HG03108 (cell line): ENCODE measurements at regions not wholly inside any gene's neighbourhood (a gene's known extent, or its start where the extent isn't known, plus 50 kb on each side); places are given as distances from the start of the nearest gene placed in this dataset.

Experiments
- ATAC-seq: cut with Tn5 transposase; IDR thresholded peaks from one replicate; pipeline ENCODE4 v1.9.1; 2021; ENCODE audit warnings: moderate library complexity; ENCODE audit not compliant: unreplicated experiment

DNA sequence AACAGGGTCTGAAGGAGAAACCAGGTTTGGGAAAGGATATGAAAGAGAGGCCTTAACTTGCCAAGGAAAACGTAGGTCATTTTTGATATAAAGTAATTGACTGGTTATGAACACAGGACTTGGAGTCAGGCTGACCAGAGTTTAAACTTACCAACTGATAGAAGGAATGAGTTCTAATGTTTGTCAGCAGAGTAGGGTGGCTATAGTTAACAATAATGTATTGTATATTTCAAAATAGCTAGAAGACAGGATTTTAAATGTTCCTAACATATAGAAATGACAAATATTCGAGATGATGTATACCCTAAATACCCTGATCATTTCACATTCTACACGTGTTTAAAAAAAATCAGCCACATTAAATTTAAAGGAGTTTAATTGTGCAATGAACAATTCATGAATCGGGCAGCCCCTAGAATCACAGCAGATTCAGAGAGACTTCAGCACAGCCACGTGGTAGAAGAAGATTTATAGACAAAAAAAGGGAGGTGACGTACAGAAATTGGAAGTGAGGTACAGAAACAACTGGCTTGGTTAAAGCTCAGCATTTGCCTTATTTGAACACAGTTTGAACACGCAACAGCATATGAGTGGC, 52.5 kb upstream of the PLEKHG7 start:
- ATAC-seq = peak; percentile 16

DNA sequence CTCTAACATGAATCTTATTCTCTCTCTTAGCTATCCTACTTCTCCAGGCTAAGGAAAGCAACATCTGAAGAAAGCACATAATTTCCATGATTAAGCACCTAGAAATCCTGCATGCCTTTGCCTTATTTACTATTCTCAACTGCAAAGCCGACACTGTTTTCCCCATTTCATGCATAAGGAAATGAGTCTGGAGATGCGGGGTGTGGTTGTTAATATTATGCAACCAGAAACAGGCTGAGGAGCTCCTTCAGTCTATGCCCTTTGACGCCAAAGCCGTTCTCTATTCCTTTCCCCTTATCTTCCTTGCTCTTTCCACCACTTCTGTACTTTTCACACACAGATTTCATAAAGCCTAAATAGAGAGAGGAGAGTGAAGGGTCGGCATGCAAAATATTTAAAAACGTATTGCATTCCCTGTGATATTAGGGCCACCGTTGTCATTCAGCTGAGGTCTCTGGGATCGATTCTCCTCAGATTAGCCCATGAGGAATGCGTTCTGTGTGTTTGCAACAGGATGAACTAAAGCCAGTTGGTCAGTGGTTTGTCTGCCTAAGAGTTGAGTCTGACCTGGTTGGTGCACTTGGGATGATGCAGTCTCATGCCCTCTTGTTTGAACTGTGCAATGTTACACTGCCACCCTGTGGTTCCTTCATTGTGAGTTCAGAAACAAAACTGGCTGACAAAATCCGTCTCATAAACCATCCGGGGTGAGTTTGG, 53.1 kb upstream of the PLEKHG7 start:
- ATAC-seq = peak; percentile 85

- ATAC-seq = no peak
These were observed 54.4 kb upstream of the PLEKHG7 start for GRCh38 chr12:92648242-92649031.

DNA sequence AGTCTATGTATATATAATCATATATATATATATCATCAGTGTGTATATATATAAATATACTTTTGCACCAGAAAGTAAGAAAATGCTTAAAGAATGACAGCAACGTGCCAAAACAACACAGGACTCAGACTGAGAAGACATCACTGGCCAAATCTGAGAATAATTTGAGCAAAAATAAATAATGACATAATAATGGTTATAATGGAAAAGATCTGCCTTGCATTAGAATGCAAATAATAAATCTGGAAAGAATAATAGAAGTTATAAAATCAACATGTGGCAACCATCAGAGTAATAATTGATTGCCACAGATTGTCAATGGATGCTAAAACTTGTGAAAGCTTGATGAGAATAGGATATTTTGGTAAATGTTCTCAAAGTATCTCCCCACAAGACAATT, 61.5 kb upstream of the PLEKHG7 start:
- ATAC-seq = no peak

DNA sequence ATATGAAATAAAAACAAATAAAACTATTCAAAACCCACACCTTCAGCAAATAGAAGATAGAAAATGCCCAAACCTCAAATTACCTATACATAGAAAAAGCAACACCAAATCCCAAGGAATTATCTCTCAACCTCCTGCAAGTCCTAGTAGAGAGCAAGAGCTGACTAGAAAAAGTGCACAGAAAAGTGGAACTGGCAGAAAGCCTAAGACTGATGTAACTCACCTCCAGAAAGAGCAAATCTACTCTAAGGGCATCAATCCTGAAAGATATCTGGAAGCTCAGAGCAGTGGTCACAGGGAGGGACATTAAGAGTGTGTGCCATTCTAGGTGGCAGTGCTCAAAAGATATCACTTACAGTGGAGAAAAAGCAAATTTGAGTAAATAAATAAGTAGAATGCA, 62.1 kb upstream of the PLEKHG7 start:
- no peak for ATAC-seq

GRCh38 chr12:92639017-92639416, 63.8 kb upstream of the PLEKHG7 start:
- no peak for ATAC-seq

GRCh38 chr12:92634730-92635129, 68.1 kb upstream of the PLEKHG7 start:
- no peak for ATAC-seq

- ATAC-seq = no peak
These were observed 68.6 kb upstream of the PLEKHG7 start for GRCh38 chr12:92634202-92634601.

- no peak for ATAC-seq
These were observed 71.8 kb upstream of the PLEKHG7 start for GRCh38 chr12:92630968-92631367.

GRCh38 chr12:92629349-92630065, 73.3 kb upstream of the PLEKHG7 start:
- no peak for ATAC-seq

- ATAC-seq = no peak
These were observed 74.3 kb upstream of the PLEKHG7 start for GRCh38 chr12:92628476-92628875.

- ATAC-seq = no peak
These were observed 75.3 kb upstream of the PLEKHG7 start for GRCh38 chr12:92627511-92627910.

- no peak for ATAC-seq
These were observed 77.0 kb upstream of the PLEKHG7 start for GRCh38 chr12:92625639-92626310.

- ATAC-seq = no peak
These were observed 78.6 kb upstream of the PLEKHG7 start for GRCh38 chr12:92624236-92624635.

GRCh38 chr12:92623386-92623785, 79.4 kb upstream of the PLEKHG7 start:
- no peak for ATAC-seq

GRCh38 chr12:92621833-92622232, 81.0 kb upstream of the PLEKHG7 start:
- ATAC-seq = no peak

DNA sequence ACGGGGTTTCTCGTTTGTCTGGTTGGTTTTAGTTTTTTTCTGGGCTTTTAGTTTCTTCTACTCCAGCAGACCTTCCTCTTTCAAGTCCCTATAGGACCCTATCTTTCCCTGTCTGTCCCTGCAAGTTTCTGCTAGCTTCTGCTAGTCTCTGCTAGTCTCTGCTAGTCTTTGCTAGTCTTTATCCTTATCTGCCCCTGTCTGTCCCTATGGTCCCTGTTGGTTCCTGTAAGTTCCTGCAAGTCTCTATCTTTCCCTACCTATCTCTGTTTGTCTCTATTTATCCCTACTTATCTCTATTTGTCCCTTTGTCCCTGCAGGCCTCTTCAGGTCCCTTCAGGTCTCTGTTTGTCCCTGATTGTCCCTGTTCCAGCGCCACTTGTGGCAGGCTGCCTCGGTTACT, 81.5 kb upstream of the PLEKHG7 start:
- no peak for ATAC-seq

DNA sequence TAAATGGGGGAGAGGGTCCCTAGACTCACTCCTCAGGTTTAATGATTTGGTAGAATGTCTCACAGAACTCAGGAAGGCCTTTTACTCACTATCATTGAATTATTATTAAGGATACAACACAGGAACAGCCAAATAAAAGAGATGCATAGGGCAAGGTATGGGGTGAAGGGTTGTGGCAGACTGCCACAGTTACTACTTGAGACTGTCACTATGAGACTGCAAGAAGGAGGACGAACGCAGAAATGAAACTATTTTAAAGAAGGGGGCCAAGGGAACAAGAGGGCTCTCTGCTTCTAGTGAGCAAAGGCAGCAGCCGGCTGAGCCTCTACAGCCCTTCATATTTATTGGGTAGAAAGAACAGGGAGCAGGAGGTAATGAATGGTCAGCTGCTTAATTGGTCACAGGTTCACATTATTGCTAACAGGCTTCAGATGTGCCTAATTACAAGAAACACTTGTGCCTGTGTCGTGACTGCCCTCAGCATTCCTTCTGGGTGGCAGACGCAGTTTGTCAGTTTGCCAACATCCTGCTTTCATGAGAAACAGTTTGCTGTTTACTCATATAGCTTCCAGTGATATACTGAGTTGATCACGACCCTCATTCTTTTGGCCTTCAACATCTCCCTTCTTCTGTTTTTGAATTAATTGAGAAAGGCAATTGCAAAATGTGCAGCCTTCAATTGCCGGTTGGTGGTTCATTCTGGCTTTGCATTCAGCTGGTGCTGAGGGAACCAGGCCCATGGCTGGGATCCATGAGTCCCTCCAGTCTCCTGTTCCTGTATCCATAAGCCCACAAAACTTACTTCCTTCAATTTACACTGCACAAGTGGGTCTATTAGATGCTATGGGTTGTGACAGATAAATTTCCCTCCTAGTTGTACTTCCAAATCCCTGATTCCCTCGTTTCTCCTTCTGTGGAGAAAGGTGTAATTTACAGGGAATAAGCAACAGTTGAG, 82.8 kb upstream of the PLEKHG7 start:
- ATAC-seq = no peak

GRCh38 chr12:92619026-92619425, 83.8 kb upstream of the PLEKHG7 start:
- ATAC-seq = no peak

DNA sequence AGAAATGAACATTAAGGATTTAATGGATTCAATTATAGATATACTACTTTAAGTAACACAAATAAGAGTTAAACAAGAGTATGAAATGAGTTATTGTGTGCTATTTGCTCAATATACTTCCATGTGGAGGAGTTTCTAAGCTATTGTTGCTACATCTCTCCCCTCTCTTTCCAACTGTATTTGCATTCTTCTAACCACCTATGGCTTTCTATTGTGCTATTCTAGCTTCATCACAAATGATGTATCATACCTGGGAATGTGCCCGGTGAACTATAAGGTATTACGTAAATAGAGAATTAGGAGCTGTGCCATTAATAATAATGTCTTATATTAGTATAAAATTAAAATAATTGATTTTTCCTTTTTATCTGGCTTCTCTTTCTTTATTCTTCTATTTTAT, 87.1 kb upstream of the PLEKHG7 start:
- no peak for ATAC-seq
